ENCODE measurements at regions not wholly inside any gene's neighbourhood (a gene's known extent, or its start where the extent isn't known, plus 50 kb on each side); places are given as distances from the start of the nearest gene placed in this dataset.

- TF ChIP-seq CTCF (conservative IDR thresholded peaks at IDR 0.05; ENCODE audit: low read length) (no peak), EZH2phosphoT487 (IDR thresholded peaks at IDR 0.05; ENCODE audit: borderline replicate concordance, low read depth, low read length) (no peak)
Measured at GRCh38 chr6:146943664-146944063, 260.6 kb upstream of the STXBP5 start.
